HEK293 (cell line): ENCODE measurements at regions not wholly inside any gene's neighbourhood (a gene's known extent, or its start where the extent isn't known, plus 50 kb on each side); places are given as distances from the start of the nearest gene placed in this dataset.

Experiments used
- HOXA7 ChIP-seq: sonication (generic); formaldehyde crosslinking; IDR thresholded peaks from 2 replicates; pipeline ENCODE4 v1.8.1; 2022; ENCODE audit warnings: missing genetic modification reagents, borderline replicate concordance
- KLF16 ChIP-seq: fragments of 450-650 bp; formaldehyde crosslinking; IDR thresholded peaks from 2 replicates; pipeline ENCODE4 v1.5.1; 2017; ENCODE audit warnings: missing biosample characterization, missing genetic modification characterization
- MZF1 ChIP-seq: fragments of 450-650 bp; formaldehyde crosslinking; IDR thresholded peaks from 2 replicates; pipeline ENCODE4 v1.5.1; 2017; ENCODE audit warnings: missing biosample characterization, missing genetic modification characterization, borderline replicate concordance
- PATZ1 ChIP-seq: fragments of 450-650 bp; formaldehyde crosslinking; IDR thresholded peaks from 2 replicates; pipeline ENCODE4 v1.5.1; 2016; ENCODE audit warnings: missing biosample characterization, missing genetic modification characterization
- TCF7L2 ChIP-seq: IDR thresholded peaks from 2 replicates; pipeline ENCODE4 v1.6.1; 2011; ENCODE audit warnings: low read depth, mild to moderate bottlenecking, inconsistent platforms, low read length, moderate library complexity, borderline replicate concordance
- ZBTB48 ChIP-seq: fragments of 450-650 bp; formaldehyde crosslinking; IDR thresholded peaks from 2 replicates; pipeline ENCODE4 v1.5.1; 2016; ENCODE audit warnings: missing biosample characterization, missing genetic modification characterization
- ZNF112 ChIP-seq: fragments of 450-650 bp; formaldehyde crosslinking; IDR thresholded peaks from 2 replicates; pipeline ENCODE4 v1.5.0; 2017; ENCODE audit warnings: missing biosample characterization, missing genetic modification characterization
- ZNF426 ChIP-seq: fragments of 450-650 bp; formaldehyde crosslinking; IDR thresholded peaks from 2 replicates; pipeline ENCODE4 v1.5.1; 2017; ENCODE audit warnings: missing biosample characterization, missing genetic modification characterization, mild to moderate bottlenecking, inconsistent platforms, moderate library complexity
- TF ChIP-seq, protein P1 (sequence below): fragments of 450-650 bp; IDR thresholded peaks from 2 replicates; pipeline ENCODE4 v1.5.1; 2018; ENCODE audit warnings: missing biosample characterization, missing genetic modification characterization
- TF ChIP-seq, protein P2 (sequence below): fragments of 450-650 bp; formaldehyde crosslinking; IDR thresholded peaks from 2 replicates; pipeline ENCODE4 v1.5.1; 2016; ENCODE audit warnings: missing biosample characterization, missing genetic modification characterization

GRCh38 chr11:31926106-31926505 lies 115.0 kb upstream of the PAX6 start:
- TF ChIP-seq PATZ1 = no peak
- TF ChIP-seq, protein P1, sequence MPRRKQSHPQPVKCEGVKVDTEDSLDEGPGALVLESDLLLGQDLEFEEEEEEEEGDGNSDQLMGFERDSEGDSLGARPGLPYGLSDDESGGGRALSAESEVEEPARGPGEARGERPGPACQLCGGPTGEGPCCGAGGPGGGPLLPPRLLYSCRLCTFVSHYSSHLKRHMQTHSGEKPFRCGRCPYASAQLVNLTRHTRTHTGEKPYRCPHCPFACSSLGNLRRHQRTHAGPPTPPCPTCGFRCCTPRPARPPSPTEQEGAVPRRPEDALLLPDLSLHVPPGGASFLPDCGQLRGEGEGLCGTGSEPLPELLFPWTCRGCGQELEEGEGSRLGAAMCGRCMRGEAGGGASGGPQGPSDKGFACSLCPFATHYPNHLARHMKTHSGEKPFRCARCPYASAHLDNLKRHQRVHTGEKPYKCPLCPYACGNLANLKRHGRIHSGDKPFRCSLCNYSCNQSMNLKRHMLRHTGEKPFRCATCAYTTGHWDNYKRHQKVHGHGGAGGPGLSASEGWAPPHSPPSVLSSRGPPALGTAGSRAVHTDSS (tag by site-specific recombination) = no peak
- no peak for TF ChIP-seq HOXA7 (CRISPR knock-in tag)
- no peak for TF ChIP-seq MZF1 (tag by site-specific recombination)
- TF ChIP-seq, protein P2, sequence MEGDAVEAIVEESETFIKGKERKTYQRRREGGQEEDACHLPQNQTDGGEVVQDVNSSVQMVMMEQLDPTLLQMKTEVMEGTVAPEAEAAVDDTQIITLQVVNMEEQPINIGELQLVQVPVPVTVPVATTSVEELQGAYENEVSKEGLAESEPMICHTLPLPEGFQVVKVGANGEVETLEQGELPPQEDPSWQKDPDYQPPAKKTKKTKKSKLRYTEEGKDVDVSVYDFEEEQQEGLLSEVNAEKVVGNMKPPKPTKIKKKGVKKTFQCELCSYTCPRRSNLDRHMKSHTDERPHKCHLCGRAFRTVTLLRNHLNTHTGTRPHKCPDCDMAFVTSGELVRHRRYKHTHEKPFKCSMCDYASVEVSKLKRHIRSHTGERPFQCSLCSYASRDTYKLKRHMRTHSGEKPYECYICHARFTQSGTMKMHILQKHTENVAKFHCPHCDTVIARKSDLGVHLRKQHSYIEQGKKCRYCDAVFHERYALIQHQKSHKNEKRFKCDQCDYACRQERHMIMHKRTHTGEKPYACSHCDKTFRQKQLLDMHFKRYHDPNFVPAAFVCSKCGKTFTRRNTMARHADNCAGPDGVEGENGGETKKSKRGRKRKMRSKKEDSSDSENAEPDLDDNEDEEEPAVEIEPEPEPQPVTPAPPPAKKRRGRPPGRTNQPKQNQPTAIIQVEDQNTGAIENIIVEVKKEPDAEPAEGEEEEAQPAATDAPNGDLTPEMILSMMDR (tag by site-specific recombination) = no peak
- TF ChIP-seq KLF16 (tag by site-specific recombination) = no peak
- TF ChIP-seq ZBTB48 = no peak
- no peak for TF ChIP-seq ZNF112 (tag by site-specific recombination)
- TF ChIP-seq TCF7L2 = no peak
- no peak for TF ChIP-seq ZNF426 (tag by site-specific recombination)
